Nephron (organoid): ENCODE measurements at regions not wholly inside any gene's neighbourhood (a gene's known extent, or its start where the extent isn't known, plus 50 kb on each side); places are given as distances from the start of the nearest gene placed in this dataset.

Experiments
- H3K27ac Mint-ChIP-seq, 3 experiments: 2 replicates each; pipeline ENCODE4 v1.8.0; 2020; ENCODE audit warnings: mixed read lengths in 3 of 3, mild to moderate bottlenecking in 2 of 3, moderate library complexity in 1 of 3
- H3K27me3 Mint-ChIP-seq: 2 replicates; pipeline ENCODE4 v1.8.0; 2021; ENCODE audit warnings: low read depth, mild to moderate bottlenecking, moderate library complexity, mixed read lengths
- H3K36me3 Mint-ChIP-seq: 2 replicates; pipeline ENCODE4 v1.8.0; 2020; ENCODE audit warnings: low read depth, mixed read lengths
- H3K4me1 Mint-ChIP-seq: 2 replicates; pipeline ENCODE4 v1.8.0; 2020; ENCODE audit warnings: mixed read lengths
- H3K4me3 Mint-ChIP-seq, 3 experiments: 2 replicates each; pipeline ENCODE4 v1.8.0; 2020; ENCODE audit warnings: mild to moderate bottlenecking in 3 of 3, mixed read lengths in 3 of 3, moderate library complexity in 2 of 3
- H3K9me3 Mint-ChIP-seq: 2 replicates; pipeline ENCODE4 v1.8.0; 2020; ENCODE audit warnings: mixed read lengths
- TF ChIP-seq, protein P1 (sequence below), 3 experiments: fragments of 200-600 bp; sonication (generic); IDR thresholded peaks; one replicate each; pipeline ENCODE4 v1.5.0; 2021; ENCODE audit warnings: antibody characterized with exemption in 3 of 3; ENCODE audit not compliant: unreplicated experiment in 3 of 3

DNA sequence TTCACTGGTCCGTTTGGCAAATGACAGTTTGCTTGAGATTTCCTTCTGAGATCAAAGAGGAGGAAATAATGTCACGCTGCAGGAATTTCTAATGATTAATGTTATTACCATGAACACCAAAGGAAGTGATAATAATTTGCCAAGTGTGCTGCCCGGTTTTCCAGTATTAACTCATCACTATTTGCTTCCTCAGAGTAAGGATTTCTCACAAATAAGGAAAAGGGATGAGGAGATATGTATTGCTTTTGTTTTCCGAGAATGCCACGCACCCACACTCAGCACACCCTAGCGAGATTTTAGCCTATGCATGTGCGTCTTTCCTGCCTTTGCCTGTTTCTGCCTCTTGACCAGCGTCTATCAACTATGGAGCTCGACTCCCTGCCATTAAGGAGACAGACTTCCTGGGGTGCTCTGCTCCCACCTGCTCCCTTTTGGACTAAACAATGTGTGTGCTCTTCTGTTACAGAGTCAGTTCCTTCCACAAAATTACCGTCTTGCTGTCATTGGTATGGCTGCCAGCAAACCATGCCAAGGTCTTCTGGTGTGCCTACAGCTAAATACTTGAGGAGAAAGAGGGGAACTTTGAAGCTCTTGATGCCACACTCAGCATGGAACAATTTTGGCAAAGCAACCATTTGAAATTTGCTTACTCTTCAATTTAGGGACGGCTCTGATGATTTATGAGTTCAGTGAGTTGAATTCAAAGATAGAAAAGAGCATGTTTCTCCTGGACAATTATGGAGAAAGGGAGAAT is 393.1 kb upstream of the ZFP42 start:
- H3K27ac Mint-ChIP-seq: no peak overlapping the region
- no peaks in the 10 kb centered on the region for H3K36me3 Mint-ChIP-seq
- H3K9me3 Mint-ChIP-seq: no peaks in the 10 kb centered on the region
- H3K4me3 Mint-ChIP-seq: no peak overlapping the region
- TF ChIP-seq, protein P1, sequence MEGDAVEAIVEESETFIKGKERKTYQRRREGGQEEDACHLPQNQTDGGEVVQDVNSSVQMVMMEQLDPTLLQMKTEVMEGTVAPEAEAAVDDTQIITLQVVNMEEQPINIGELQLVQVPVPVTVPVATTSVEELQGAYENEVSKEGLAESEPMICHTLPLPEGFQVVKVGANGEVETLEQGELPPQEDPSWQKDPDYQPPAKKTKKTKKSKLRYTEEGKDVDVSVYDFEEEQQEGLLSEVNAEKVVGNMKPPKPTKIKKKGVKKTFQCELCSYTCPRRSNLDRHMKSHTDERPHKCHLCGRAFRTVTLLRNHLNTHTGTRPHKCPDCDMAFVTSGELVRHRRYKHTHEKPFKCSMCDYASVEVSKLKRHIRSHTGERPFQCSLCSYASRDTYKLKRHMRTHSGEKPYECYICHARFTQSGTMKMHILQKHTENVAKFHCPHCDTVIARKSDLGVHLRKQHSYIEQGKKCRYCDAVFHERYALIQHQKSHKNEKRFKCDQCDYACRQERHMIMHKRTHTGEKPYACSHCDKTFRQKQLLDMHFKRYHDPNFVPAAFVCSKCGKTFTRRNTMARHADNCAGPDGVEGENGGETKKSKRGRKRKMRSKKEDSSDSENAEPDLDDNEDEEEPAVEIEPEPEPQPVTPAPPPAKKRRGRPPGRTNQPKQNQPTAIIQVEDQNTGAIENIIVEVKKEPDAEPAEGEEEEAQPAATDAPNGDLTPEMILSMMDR (IDR thresholded peaks at IDR 0.05; ENCODE audit: unreplicated experiment in 3 of 3): no peak
- H3K4me1 Mint-ChIP-seq: peaks cover 17% of the 10 kb centered on the region
- H3K27me3 Mint-ChIP-seq: no peaks in the 10 kb centered on the region

DNA sequence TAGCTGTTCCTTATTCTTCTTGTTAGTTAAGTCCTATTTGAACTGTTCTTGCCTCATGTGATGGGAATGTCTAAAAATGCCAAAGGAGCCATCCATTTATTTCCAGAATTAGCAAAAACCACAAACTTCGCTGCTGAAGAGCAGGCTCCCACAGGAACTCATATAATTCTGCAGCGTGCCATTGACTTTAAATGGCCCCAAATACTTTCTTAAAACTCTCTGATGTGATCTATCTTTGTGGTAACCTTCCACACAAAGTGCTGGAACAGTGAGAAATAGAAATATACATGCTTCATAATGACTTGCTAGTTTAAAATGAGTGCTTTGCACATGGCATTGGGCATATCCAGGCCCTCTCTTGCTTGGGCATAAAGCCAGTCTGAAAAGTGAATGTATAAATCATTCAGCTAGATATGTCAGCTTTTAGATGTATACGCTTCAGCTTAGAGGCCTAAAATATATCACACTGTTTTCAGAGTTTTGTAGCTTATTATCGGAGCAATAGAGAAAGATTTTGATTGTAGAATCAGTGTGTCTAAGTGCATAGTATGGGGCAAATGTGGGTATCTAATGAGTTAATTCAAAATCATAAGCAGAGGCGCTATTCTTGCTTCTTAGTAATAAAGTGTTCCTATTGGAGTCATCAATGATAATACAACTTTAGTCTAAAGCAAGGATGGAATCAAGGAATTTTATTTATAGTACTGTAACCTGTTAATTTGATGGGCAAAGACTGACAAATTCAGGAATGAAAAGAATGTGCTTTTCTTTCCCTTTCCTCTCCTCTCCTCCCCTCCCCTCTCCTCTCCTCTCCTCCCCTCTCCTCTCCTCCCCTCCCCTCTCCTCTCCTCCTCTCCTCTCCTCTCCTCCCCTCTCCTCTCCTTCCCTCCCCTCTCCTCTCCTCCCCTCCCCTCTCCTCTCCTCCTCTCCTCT is 392.2 kb upstream of the ZFP42 start:
- Mint-ChIP-seq H3K9me3 (no peaks in the 10 kb centered on the region), H3K4me1 (peaks cover 22% of the 10 kb centered on the region), H3K36me3 (no peaks in the 10 kb centered on the region), H3K27me3 (no peaks in the 10 kb centered on the region), H3K27ac (no peak overlapping the region), H3K4me3 (no peak overlapping the region)
- TF ChIP-seq, protein P1 (IDR thresholded peaks at IDR 0.05; ENCODE audit: unreplicated experiment in 3 of 3): no peak

DNA sequence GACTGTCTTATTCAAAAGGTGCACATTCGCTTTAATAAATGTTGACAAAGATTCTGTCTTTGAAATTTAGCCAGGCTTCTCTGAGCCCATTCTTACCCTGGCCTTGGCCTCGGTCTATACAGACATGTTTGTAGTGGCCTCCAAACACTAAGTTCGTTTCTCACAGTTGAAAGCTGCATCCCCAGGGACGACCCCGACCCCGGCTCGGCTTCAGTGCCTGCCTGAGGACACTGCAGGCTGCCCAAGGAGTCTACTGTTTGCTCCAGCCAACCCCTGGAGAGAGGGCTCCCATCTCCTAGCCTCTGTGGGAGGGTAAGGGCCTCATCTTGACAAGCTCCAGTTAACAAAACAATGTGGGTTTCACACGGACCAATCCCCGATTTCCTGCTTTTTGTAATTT is 390.6 kb upstream of the ZFP42 start:
- TF ChIP-seq, protein P1 (IDR thresholded peaks at IDR 0.05; ENCODE audit: unreplicated experiment in 3 of 3): no peak
- no peaks in the 10 kb centered on the region for H3K9me3 Mint-ChIP-seq
- no peak overlapping the region for H3K27ac Mint-ChIP-seq
- no peak overlapping the region for H3K4me3 Mint-ChIP-seq
- no peaks in the 10 kb centered on the region for H3K36me3 Mint-ChIP-seq
- no peaks in the 10 kb centered on the region for H3K27me3 Mint-ChIP-seq
- peaks cover 22% of the 10 kb centered on the region for H3K4me1 Mint-ChIP-seq

DNA sequence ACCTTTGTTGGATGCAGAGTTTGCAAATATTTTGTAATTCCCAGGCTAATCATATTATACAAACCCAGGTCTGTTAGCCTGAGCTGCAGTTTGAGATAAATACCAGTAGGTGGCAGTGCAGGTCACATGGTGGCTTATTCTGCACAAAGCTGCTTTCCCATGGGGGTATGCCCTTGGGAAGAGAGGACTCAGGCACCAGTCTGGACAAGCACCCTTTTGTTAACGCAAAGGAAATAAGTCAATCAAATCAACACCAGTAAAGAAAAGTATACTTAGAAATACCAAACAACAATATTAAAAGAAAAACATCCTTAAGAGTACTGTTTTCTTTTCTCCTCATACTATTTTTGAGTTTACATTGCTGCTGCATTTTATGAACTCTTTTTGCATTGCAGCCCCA is 389.0 kb upstream of the ZFP42 start:
- no peak overlapping the region for H3K27ac Mint-ChIP-seq
- H3K27me3 Mint-ChIP-seq: no peaks in the 10 kb centered on the region
- no peaks in the 10 kb centered on the region for H3K9me3 Mint-ChIP-seq
- TF ChIP-seq, protein P1 (IDR thresholded peaks at IDR 0.05; ENCODE audit: unreplicated experiment in 3 of 3): peak; percentile 67 to 86 (median 81)
- H3K4me3 Mint-ChIP-seq: no peak overlapping the region
- no peaks in the 10 kb centered on the region for H3K36me3 Mint-ChIP-seq
- peaks cover 26% of the 10 kb centered on the region for H3K4me1 Mint-ChIP-seq

DNA sequence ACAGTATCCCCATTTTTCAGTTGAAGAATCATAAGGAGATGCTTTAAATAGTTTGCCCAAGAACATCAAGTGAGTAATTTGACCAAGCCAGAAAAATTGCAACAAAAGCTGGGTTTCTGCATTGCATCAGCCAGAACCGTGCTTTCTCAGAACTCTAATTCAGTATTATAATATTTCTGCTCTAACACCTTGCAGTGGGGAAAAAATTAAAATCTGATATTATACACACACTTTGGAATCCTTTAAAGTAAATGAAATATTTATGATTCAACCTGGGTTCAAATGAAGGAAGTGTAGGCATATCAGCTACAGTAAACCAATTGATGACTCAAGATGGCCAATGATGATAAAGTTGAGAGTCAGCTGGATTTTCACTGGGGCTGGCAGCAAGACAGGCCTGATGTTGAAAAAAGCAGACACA is 387.6 kb upstream of the ZFP42 start:
- Mint-ChIP-seq H3K36me3 (no peaks in the 10 kb centered on the region), H3K4me3 (no peak overlapping the region), H3K27me3 (peaks cover 7% of the 10 kb centered on the region), H3K27ac (no peak overlapping the region), H3K9me3 (no peaks in the 10 kb centered on the region), H3K4me1 (peaks cover 30% of the 10 kb centered on the region)
- TF ChIP-seq, protein P1 (IDR thresholded peaks at IDR 0.05; ENCODE audit: unreplicated experiment in 3 of 3): no peak
